GM12865 (cell line): ENCODE measurements at regions not wholly inside any gene's neighbourhood (a gene's known extent, or its start where the extent isn't known, plus 50 kb on each side); places are given as distances from the start of the nearest gene placed in this dataset.

Experiments used
- DNase-seq: peaks from one replicate; pipeline ENCODE4 v3.0.0; 2010; ENCODE audit warnings: low read depth
- H3K4me3 ChIP-seq: 2 replicates; pipeline ENCODE4 v1.5.1; 2011; ENCODE audit warnings: mild to moderate bottlenecking, low read depth, low read length, control low read depth
- TF ChIP-seq, protein P1 (sequence below): IDR thresholded peaks from 2 replicates; pipeline ENCODE4 v1.5.1; 2011; ENCODE audit warnings: low read length, control low read depth, low read depth, inconsistent platforms; ENCODE audit not compliant: insufficient read depth; ENCODE audit errors: missing control alignments

DNA sequence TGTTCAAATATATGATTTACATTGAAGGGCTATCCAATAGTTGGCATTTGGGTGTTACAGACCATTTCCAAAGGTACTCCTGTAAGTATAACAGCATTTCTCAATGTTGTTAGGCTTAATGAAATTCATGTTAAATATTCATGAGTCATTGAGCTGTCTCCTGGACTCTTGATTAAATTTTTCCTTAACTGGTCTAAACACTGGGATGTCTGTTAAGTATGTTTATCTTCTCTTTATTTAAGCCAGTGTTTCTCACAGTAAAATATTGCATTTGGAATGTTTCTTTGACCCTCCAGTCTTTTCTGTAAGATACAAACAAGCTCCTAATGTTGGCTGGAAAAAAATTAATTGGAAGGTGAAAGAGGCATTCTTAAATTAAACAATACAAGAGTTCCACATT lies 402.5 kb upstream of the HTR2A start:
- TF ChIP-seq, protein P1, sequence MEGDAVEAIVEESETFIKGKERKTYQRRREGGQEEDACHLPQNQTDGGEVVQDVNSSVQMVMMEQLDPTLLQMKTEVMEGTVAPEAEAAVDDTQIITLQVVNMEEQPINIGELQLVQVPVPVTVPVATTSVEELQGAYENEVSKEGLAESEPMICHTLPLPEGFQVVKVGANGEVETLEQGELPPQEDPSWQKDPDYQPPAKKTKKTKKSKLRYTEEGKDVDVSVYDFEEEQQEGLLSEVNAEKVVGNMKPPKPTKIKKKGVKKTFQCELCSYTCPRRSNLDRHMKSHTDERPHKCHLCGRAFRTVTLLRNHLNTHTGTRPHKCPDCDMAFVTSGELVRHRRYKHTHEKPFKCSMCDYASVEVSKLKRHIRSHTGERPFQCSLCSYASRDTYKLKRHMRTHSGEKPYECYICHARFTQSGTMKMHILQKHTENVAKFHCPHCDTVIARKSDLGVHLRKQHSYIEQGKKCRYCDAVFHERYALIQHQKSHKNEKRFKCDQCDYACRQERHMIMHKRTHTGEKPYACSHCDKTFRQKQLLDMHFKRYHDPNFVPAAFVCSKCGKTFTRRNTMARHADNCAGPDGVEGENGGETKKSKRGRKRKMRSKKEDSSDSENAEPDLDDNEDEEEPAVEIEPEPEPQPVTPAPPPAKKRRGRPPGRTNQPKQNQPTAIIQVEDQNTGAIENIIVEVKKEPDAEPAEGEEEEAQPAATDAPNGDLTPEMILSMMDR = no peak
- DNase-seq = no peak
- no peak overlapping the region for H3K4me3 ChIP-seq

DNA sequence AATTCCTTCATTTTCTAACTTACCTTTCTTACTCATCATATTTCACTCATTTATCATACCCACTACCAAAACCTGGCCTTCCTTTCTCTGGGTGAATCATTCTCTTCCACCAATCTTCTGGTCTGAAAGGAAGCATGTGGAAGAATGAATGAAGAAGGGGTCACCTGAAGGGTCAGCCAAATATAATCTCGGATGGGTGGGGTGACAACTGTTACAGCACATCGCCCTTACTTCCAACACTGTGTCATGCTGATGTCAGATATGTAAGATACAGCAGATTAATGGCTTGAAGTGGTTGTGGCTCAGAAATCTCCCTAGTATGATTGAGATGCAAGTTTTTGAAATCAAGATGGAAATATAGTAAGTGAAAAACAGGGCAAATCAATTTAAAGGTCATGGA lies 401.7 kb upstream of the HTR2A start:
- H3K4me3 ChIP-seq = no peak overlapping the region
- DNase-seq = no peak
- TF ChIP-seq, protein P1 = no peak

DNA sequence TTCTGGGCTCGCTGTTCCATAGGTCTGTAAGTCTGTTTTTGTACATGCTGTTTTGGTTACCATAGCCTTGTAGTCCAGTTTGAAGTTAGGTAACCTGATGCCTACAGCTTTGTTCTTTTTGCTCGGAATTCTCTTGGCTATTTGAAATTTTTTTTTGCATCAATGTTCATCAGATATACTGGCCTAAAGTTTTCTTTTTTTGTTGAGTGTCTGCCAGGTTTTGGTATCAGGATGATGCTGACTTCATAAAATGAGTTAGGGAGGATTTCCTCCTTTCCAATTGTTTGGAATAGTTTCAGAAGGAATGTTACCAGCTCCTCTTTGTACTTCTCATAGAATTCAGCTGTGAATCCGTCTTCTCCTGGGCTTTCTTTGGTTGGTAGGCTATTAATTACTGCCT lies 397.8 kb upstream of the HTR2A start:
- DNase-seq = no peak
- no peak overlapping the region for H3K4me3 ChIP-seq
- TF ChIP-seq, protein P1 = no peak

DNA sequence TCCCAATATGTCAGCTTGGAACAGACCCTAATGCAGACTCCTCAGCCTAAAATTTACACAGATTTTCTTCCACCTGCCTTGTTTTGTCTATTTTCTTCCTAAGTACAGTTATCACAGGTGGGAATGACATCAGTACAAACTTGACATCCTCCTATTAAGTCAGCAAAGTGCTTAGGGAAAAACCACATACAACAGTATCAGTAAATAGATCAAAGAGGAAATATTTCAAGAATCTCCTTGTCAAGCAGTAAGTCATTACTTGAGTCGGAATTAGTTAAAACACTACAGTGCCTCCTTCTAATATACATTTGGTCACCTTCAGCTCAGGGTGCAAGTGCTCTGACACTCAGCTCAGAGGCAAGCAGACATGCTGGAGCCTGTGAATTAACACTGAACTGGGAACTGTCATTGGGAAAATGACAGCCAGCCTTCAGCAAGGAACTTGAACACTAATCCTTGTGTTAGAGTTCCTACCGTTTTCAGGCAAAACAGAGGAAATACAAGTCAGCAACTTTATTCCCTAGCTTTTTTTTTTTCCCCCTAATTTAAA lies 394.3 kb upstream of the HTR2A start:
- TF ChIP-seq, protein P1 = no peak

DNA sequence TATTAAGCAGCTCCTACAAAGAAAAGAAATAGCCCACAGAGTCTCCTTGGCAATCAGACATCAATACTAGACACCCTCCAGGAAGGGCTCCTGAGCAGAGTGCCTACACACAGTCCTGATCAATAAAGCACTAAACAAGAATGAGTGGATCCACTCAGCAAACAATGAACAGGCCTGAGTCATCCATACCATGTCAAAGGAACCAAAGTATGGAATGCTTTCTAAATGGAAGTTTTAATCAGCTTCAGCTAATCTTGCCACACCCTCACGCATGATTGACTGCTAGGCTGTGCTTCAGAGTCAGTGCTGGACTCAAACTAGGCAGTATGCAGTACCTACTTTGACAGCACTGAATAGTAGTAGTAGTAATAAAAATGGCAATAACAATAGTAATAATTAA lies 392.7 kb upstream of the HTR2A start:
- no peak for DNase-seq
- TF ChIP-seq, protein P1 = no peak
- H3K4me3 ChIP-seq = no peak overlapping the region

More for the DNA sequence above, 394.3 kb upstream of the HTR2A start:
- no peak for DNase-seq
- no peak overlapping the region for H3K4me3 ChIP-seq

DNA sequence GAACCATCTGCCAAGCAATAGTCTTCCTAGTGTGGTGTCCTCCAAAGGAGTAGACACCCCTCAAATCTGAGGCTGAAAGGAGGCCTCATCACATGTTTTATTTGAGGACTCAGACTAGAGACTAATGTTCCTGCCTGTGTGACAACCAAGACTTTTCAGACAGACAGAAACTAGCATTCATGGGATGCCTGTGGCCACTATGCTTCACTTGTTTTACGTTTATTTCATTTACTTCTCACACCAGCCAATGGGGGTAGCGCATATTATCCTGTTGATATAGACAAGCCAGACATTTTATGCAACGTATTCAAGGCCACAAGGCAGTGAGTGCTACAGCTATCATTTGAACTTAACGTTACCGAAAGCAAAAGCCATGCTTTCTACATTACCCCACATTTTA lies 391.7 kb upstream of the HTR2A start:
- TF ChIP-seq, protein P1 = no peak
- DNase-seq = no peak
- H3K4me3 ChIP-seq = no peak overlapping the region

DNA sequence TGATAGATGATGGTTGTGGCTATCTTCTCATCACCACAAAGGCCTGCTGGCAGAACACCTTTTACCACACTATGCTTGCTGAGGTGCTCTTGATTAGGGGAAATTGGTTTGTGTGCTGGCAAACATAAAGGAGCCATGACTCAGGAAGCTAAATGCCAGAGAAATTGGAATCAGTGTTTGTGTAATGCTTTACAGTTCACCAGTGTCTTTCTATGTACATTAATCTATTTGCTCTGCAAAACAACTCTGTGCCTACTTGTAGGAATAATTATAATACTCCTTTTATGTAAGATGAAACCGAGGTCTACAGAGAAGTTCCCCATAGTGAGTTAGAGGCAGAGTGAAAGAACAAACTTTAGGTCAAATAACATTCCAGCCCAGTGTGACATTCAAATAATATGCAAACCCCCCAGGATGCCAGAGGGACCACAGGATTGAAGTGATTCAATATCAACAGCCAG lies 390.5 kb upstream of the HTR2A start:
- DNase-seq = no peak
- TF ChIP-seq, protein P1 = no peak
- no peak overlapping the region for H3K4me3 ChIP-seq
